HCT116 (cell line): ENCODE measurements at regions not wholly inside any gene's neighbourhood (a gene's known extent, or its start where the extent isn't known, plus 50 kb on each side); places are given as distances from the start of the nearest gene placed in this dataset.

ENCODE experiments used
- ATAC-seq: fragments of 200-7000 bp; cut with Tn5 transposase; 2 replicates; pipeline ENCODE4 v1.9.1; 2020; ENCODE audit warnings: mild to moderate bottlenecking, moderate library complexity
- BruUV-seq: library from RNA; stranded (reverse); fragments of 400-500 nt; replicated peaks from 2 replicates; lab custom pipeline; 2021; lab: Mats Ljungman, UMichigan
- CTCF ChIA-PET: fragments of 300-600 bp; sonication (Branson Sonifier 250); formaldehyde crosslinking; loops from one replicate; lab custom pipeline; 2021; ENCODE audit warnings: antibody characterized with exemption; lab: Charles Lee
- POLR2A ChIA-PET: fragments of 300-600, 350-600 bp; sonication (Branson Sonifier 250); formaldehyde crosslinking; loops from one replicate; lab custom pipeline; 2021; ENCODE audit warnings: antibody characterized with exemption; lab: Charles Lee
- RAD21 ChIA-PET, 2 experiments: fragments of 300-600 bp; sonication (Branson Sonifier 250); formaldehyde crosslinking; loops; one replicate each; lab custom pipeline; 2023; ENCODE audit warnings: low total read pairs in 2 of 2; ENCODE audit not compliant: uncharacterized antibody in 2 of 2, unreplicated experiment in 2 of 2, low non-redundant PET in 1 of 2; lab: Charles Lee
- DNase-seq: peaks from one replicate; pipeline ENCODE4 v3.0.0-alpha.2; 2010; ENCODE audit warnings: low read depth, low spot score
- H2AFZ ChIP-seq: fragments of 200-600 bp; shearing (Covaris generic), sonication (generic); 2 replicates; pipeline ENCODE4 v1.6.1; 2017; ENCODE audit warnings: low read depth, mixed run types, mixed read lengths, antibody characterized with exemption, low read length; ENCODE audit not compliant: poor library complexity, severe bottlenecking
- H3K27ac ChIP-seq: 2 replicates; pipeline ENCODE4 v1.5.1; 2012; ENCODE audit warnings: low read depth, low read length
- H3K27me3 ChIP-seq: fragments of 200-600 bp; sonication (generic); 2 replicates; pipeline ENCODE4 v1.6.1; 2016; ENCODE audit warnings: mixed run types, low read length, mixed read lengths; ENCODE audit not compliant: insufficient read depth
- H3K36me3 ChIP-seq, 2 experiments: fragments of 200-500 bp in 1 of 2; fragments of 200-600 bp in 1 of 2; sonication (Bioruptor generic) in 1 of 2; sonication (generic) in 1 of 2; 2 replicates each; pipeline versions ENCODE4 v1.5.1 to v1.6.1; 2014 to 2016; ENCODE audit warnings: low read length in 2 of 2, inconsistent platforms in 1 of 2, mixed read lengths in 1 of 2, mixed run types in 1 of 2; ENCODE audit not compliant: insufficient read depth in 2 of 2, control insufficient read depth in 1 of 2
- H3K4me1 ChIP-seq, 2 experiments: fragments of 200-600 bp in 1 of 2; sonication (generic) in 1 of 2; 2 replicates each; pipeline versions ENCODE4 v1.5.1 to v1.6.1; 2012 to 2017; ENCODE audit warnings: low read length in 2 of 2, inconsistent platforms in 1 of 2, mild to moderate bottlenecking in 1 of 2, mixed read lengths in 1 of 2, mixed run types in 1 of 2, moderate library complexity in 1 of 2; ENCODE audit not compliant: insufficient read depth in 2 of 2, control insufficient read depth in 1 of 2
- H3K4me2 ChIP-seq: fragments of 200-600 bp; sonication (generic); 2 replicates; pipeline ENCODE4 v1.6.1; 2017; ENCODE audit warnings: mixed run types, low read length, mixed read lengths
- H3K4me3 ChIP-seq, 2 experiments: fragments of 200-600 bp in 1 of 2; sonication (generic) in 1 of 2; replicated peaks in 1 of 2; 2 replicates each; pipeline ENCODE4 v1.5.1; 2011 to 2016; ENCODE audit warnings: low read length in 2 of 2, control low read depth in 1 of 2, low read depth in 1 of 2, mild to moderate bottlenecking in 1 of 2, mixed read lengths in 1 of 2, mixed run types in 1 of 2
- H3K79me2 ChIP-seq: fragments of 200-600 bp; sonication (generic); 2 replicates; pipeline ENCODE4 v1.6.1; 2017; ENCODE audit warnings: mild to moderate bottlenecking, mixed run types, low read length, moderate library complexity, mixed read lengths; ENCODE audit not compliant: insufficient read depth
- H3K9ac ChIP-seq: fragments of 200-600 bp; sonication (generic); 2 replicates; pipeline ENCODE4 v1.6.1; 2016; ENCODE audit warnings: low read length, mixed read lengths
- H3K9me2 ChIP-seq: fragments of 200-600 bp; sonication (generic), shearing (Covaris generic); 2 replicates; pipeline ENCODE4 v1.6.1; 2017; ENCODE audit warnings: mixed run types, mild to moderate bottlenecking, moderate library complexity; ENCODE audit not compliant: insufficient read depth
- H3K9me3 ChIP-seq, 2 experiments: fragments of 200-500 bp in 1 of 2; fragments of 200-600 bp in 1 of 2; sonication (Bioruptor generic) in 1 of 2; sonication (generic) in 1 of 2; 2 replicates each; pipeline ENCODE4 v1.6.1; 2014 to 2017; ENCODE audit warnings: low read length in 2 of 2, mixed read lengths in 2 of 2, inconsistent platforms in 1 of 2, low read depth in 1 of 2, mild to moderate bottlenecking in 1 of 2, mixed run types in 1 of 2, moderate library complexity in 1 of 2; ENCODE audit not compliant: control insufficient read depth in 1 of 2, insufficient read depth in 1 of 2
- H4K20me1 ChIP-seq: fragments of 200-600 bp; sonication (generic), shearing (Covaris generic); 2 replicates; pipeline ENCODE4 v1.6.1; 2017; ENCODE audit warnings: mixed run types, mild to moderate bottlenecking, moderate library complexity; ENCODE audit not compliant: insufficient read depth
- CBX3 ChIP-seq: IDR thresholded peaks from 2 replicates; pipeline ENCODE4 v1.6.1; 2012; ENCODE audit warnings: low read depth
- EGR1 ChIP-seq: IDR thresholded peaks from 2 replicates; pipeline ENCODE4 v1.6.1; 2012; ENCODE audit warnings: low read depth
- ELF1 ChIP-seq: IDR thresholded peaks from 2 replicates; pipeline ENCODE4 v1.6.1; 2012; ENCODE audit warnings: low read depth, borderline replicate concordance
- EZH2 ChIP-seq: fragments of 200-600 bp; sonication (generic); IDR thresholded peaks from 2 replicates; pipeline ENCODE4 v1.6.1; 2017; ENCODE audit warnings: antibody characterized with exemption, mixed run types
- EZH2phosphoT487 ChIP-seq: fragments of 200-600 bp; IDR thresholded peaks from 2 replicates; pipeline ENCODE4 v1.6.1; 2018; ENCODE audit warnings: antibody characterized with exemption, borderline replicate concordance
- JUND ChIP-seq: IDR thresholded peaks from 2 replicates; pipeline ENCODE4 v1.6.1; 2012
- RAD21 ChIP-seq: IDR thresholded peaks from 2 replicates; pipeline ENCODE4 v1.6.1; 2012; ENCODE audit warnings: low read depth, mild to moderate bottlenecking
- SIN3A ChIP-seq: IDR thresholded peaks from 2 replicates; pipeline ENCODE4 v1.6.1; 2012; ENCODE audit warnings: low read depth
- SRF ChIP-seq: IDR thresholded peaks from 2 replicates; pipeline ENCODE4 v1.6.1; 2012; ENCODE audit warnings: low read depth
- YY1 ChIP-seq: IDR thresholded peaks from 2 replicates; pipeline ENCODE4 v1.6.1; 2011; ENCODE audit warnings: low read length, low read depth, moderate library complexity, mild to moderate bottlenecking; ENCODE audit not compliant: insufficient replicate concordance; ENCODE audit errors: extremely low read depth
- ZFX ChIP-seq: fragments of 450-650 bp; IDR thresholded peaks from 2 replicates; pipeline ENCODE4 v1.6.1; 2017
- intact Hi-C: fragments of 100-400 bp; cut with micrococcal nuclease; formaldehyde crosslinking; loops from 2 replicates; pipeline ENCODE4 v1.10.0; 2022
- TF ChIP-seq, protein P1 (sequence below), 3 experiments: fragments of 200-600 bp in 1 of 3; sonication (generic) in 1 of 3; IDR thresholded peaks in 2 of 3; conservative IDR thresholded peaks in 1 of 3; 2 replicates each; pipeline ENCODE4 v1.5.1; 2012 to 2017; ENCODE audit warnings: low read depth in 2 of 3, low read length in 2 of 3, antibody characterized with exemption in 1 of 3, borderline replicate concordance in 1 of 3, control low read depth in 1 of 3, mild to moderate bottlenecking in 1 of 3, mixed read lengths in 1 of 3, mixed run types in 1 of 3, moderate library complexity in 1 of 3; ENCODE audit not compliant: insufficient read depth in 1 of 3
- TF ChIP-seq, protein P2 (sequence below): IDR thresholded peaks from 2 replicates; pipeline ENCODE4 v1.6.1; 2012
- TF ChIP-seq, protein P3 (sequence below): IDR thresholded peaks from 2 replicates; pipeline ENCODE4 v1.6.1; 2011; ENCODE audit warnings: mild to moderate bottlenecking, low read length, moderate library complexity; ENCODE audit not compliant: insufficient replicate concordance; ENCODE audit errors: extremely low read depth
- TF ChIP-seq, protein P4 (sequence below): IDR thresholded peaks from 2 replicates; pipeline ENCODE4 v1.6.1; 2012

DNA sequence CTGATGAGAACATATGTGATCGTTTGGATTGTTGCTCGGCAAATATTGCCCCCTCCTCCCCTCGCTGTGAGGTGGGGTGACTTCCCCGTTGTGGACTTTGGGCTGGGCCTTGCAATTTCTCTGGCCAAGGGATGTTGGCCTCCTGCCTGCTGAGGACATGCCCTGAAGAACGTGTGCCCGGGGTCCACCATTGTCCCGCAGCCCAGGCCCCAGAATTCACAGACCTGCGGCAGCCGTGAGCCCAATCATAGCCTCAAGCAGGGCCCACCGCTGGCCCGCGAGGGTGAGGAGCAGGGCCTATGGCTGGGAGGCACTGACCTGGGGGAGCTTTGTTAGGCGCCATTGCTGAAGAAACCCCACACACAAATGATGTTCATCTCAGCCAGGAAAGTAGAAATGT, 58.3 kb upstream of the ACTRT2 start:
- H3K4me2 ChIP-seq, result no peak overlapping the region
- no TSS peak for BruUV-seq
- intact Hi-C loops, result no loop called here
- ATAC-seq (no peak), DNase-seq (no peak)
- H3K36me3 ChIP-seq, result no peaks in the 10 kb centered on the region
- TF ChIP-seq EZH2, result no peak
- no peak for TF ChIP-seq JUND
- TF ChIP-seq ZFX, result no peak
- TF ChIP-seq SRF, result no peak
- no peak for TF ChIP-seq CBX3
- TF ChIP-seq, protein P1, sequence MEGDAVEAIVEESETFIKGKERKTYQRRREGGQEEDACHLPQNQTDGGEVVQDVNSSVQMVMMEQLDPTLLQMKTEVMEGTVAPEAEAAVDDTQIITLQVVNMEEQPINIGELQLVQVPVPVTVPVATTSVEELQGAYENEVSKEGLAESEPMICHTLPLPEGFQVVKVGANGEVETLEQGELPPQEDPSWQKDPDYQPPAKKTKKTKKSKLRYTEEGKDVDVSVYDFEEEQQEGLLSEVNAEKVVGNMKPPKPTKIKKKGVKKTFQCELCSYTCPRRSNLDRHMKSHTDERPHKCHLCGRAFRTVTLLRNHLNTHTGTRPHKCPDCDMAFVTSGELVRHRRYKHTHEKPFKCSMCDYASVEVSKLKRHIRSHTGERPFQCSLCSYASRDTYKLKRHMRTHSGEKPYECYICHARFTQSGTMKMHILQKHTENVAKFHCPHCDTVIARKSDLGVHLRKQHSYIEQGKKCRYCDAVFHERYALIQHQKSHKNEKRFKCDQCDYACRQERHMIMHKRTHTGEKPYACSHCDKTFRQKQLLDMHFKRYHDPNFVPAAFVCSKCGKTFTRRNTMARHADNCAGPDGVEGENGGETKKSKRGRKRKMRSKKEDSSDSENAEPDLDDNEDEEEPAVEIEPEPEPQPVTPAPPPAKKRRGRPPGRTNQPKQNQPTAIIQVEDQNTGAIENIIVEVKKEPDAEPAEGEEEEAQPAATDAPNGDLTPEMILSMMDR (IDR thresholded peaks at IDR 0.05 in 2 of 3, conservative IDR thresholded peaks at IDR 0.05 in 1 of 3; ENCODE audit: borderline replicate concordance in 1 of 3, insufficient read depth in 1 of 3, low read depth in 2 of 3, low read length in 2 of 3), result no peak
- no peak for TF ChIP-seq SIN3A
- no peak for TF ChIP-seq EGR1
- no peak for TF ChIP-seq ELF1
- TF ChIP-seq, all 23 proteins: peak for 0
- no peaks in the 10 kb centered on the region for H3K4me1 ChIP-seq
- POLR2A ChIA-PET, result no interaction called here
- no peak overlapping the region for H3K4me3 ChIP-seq
- H4K20me1 ChIP-seq, result no peaks in the 10 kb centered on the region
- H2AFZ ChIP-seq, result no peak overlapping the region
- H3K9me3 ChIP-seq, result peaks cover 4 to 5% of the 10 kb centered on the region in 2 experiments; a peak in 2 of 4 replicates
- RAD21 ChIA-PET, result no interaction called here
- H3K9me2 ChIP-seq, result no peaks in the 10 kb centered on the region
- no peaks in the 10 kb centered on the region for H3K79me2 ChIP-seq
- CTCF ChIA-PET, result no interaction called here
- no peak overlapping the region for H3K27ac ChIP-seq
- no peak overlapping the region for H3K9ac ChIP-seq
- H3K27me3 ChIP-seq, result no peaks in the 10 kb centered on the region

DNA sequence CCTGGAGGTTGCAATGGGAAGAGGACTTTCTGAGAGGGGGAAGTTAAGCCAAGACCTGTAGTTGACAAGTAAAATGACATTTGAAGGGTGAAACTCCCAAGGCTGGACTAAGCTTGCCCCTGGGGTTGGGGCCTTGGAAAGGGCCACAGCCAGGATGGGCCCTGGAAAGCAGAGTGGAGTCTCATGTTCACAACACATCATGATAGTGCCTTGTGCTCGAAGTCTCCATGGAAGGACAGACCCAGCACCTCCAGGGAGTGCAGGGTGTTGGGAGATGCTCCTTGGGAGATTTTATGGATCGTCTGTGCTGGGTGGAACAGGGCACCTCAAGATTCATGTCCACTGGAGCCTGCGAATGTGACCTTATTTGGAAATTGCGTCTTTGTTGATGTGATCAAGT, 55.6 kb upstream of the ACTRT2 start:
- Histone ChIP-seq H3K9me2 (no peaks in the 10 kb centered on the region), H4K20me1 (no peaks in the 10 kb centered on the region), H3K79me2 (no peaks in the 10 kb centered on the region), H3K27me3 (no peaks in the 10 kb centered on the region), H3K4me3 (no peak overlapping the region), H3K4me2 (no peak overlapping the region), H3K36me3 (no peaks in the 10 kb centered on the region), H3K27ac (no peak overlapping the region), H3K4me1 (no peaks in the 10 kb centered on the region), H3K9ac (no peak overlapping the region), H3K9me3 (no peaks in the 10 kb centered on the region), H2AFZ (no peak overlapping the region)
- TF ChIP-seq, protein P2, sequence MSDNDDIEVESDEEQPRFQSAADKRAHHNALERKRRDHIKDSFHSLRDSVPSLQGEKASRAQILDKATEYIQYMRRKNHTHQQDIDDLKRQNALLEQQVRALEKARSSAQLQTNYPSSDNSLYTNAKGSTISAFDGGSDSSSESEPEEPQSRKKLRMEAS, result no peak
- TF ChIP-seq SIN3A (no peak), YY1 (no peak), RAD21 (no peak), EZH2phosphoT487 (no peak)
- TF ChIP-seq, protein P3, sequence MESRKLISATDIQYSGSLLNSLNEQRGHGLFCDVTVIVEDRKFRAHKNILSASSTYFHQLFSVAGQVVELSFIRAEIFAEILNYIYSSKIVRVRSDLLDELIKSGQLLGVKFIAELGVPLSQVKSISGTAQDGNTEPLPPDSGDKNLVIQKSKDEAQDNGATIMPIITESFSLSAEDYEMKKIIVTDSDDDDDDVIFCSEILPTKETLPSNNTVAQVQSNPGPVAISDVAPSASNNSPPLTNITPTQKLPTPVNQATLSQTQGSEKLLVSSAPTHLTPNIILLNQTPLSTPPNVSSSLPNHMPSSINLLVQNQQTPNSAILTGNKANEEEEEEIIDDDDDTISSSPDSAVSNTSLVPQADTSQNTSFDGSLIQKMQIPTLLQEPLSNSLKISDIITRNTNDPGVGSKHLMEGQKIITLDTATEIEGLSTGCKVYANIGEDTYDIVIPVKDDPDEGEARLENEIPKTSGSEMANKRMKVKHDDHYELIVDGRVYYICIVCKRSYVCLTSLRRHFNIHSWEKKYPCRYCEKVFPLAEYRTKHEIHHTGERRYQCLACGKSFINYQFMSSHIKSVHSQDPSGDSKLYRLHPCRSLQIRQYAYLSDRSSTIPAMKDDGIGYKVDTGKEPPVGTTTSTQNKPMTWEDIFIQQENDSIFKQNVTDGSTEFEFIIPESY, result no peak
- TF ChIP-seq, protein P4, sequence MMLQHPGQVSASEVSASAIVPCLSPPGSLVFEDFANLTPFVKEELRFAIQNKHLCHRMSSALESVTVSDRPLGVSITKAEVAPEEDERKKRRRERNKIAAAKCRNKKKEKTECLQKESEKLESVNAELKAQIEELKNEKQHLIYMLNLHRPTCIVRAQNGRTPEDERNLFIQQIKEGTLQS, result no peak
- DNase-seq (no peak), ATAC-seq (no peak)
- no TSS peak for BruUV-seq
- POLR2A ChIA-PET, result no interaction called here
- RAD21 ChIA-PET, result no interaction called here
- CTCF ChIA-PET, result no interaction called here
- intact Hi-C loops, result no loop called here
